WTC11 (cell line): ENCODE measurements at regions not wholly inside any gene's neighbourhood (a gene's known extent, or its start where the extent isn't known, plus 50 kb on each side); places are given as distances from the start of the nearest gene placed in this dataset.

Experiments used
- ATAC-seq: fragments of 200-7000 bp; cut with Tn5 transposase; 2 replicates; pipeline ENCODE4 v1.10.0; 2021; ENCODE audit warnings: mild to moderate bottlenecking, moderate library complexity
- CTCF ChIA-PET: fragments of 300-600 bp; sonication (Branson Sonifier 250); formaldehyde crosslinking; loops from one replicate; lab custom pipeline; 2021; ENCODE audit warnings: antibody characterized with exemption; lab: Charles Lee
- POLR2A ChIA-PET: fragments of 350-600 bp; sonication (Branson Sonifier 250); formaldehyde crosslinking; loops from one replicate; lab custom pipeline; 2021; ENCODE audit warnings: antibody characterized with exemption; lab: Charles Lee
- DNase-seq: peaks from one replicate; pipeline ENCODE4 v3.0.0; 2021; ENCODE audit warnings: low spot score
- H3K27ac Mint-ChIP-seq: 2 replicates; pipeline ENCODE4 v1.8.0; 2021; ENCODE audit warnings: mixed read lengths
- H3K27me3 Mint-ChIP-seq: 2 replicates; pipeline ENCODE4 v1.8.0; 2021; ENCODE audit warnings: low read depth, mild to moderate bottlenecking, moderate library complexity, mixed read lengths
- H3K36me3 Mint-ChIP-seq: 2 replicates; pipeline ENCODE4 v1.8.0; 2021; ENCODE audit warnings: mixed read lengths
- H3K4me1 Mint-ChIP-seq: 2 replicates; pipeline ENCODE4 v1.8.0; 2022; ENCODE audit warnings: mixed read lengths
- H3K4me3 Mint-ChIP-seq: 2 replicates; pipeline ENCODE4 v1.8.0; 2021; ENCODE audit warnings: mild to moderate bottlenecking, moderate library complexity, mixed read lengths
- H3K9me3 Mint-ChIP-seq: 2 replicates; pipeline ENCODE4 v1.8.0; 2021; ENCODE audit warnings: mixed read lengths
- CBFB ChIP-seq: sonication (generic); formaldehyde crosslinking; IDR thresholded peaks from 2 replicates; pipeline ENCODE4 v1.8.1; 2022; ENCODE audit warnings: mild to moderate bottlenecking, low read depth, missing genetic modification reagents
- ELF4 ChIP-seq: sonication (generic); formaldehyde crosslinking; IDR thresholded peaks from 2 replicates; pipeline ENCODE4 v1.8.1; 2022; ENCODE audit warnings: low read depth, mild to moderate bottlenecking, moderate library complexity, missing genetic modification reagents
- FOXK1 ChIP-seq: sonication (generic); formaldehyde crosslinking; IDR thresholded peaks from 2 replicates; pipeline ENCODE4 v1.8.0; 2022; ENCODE audit warnings: mild to moderate bottlenecking, moderate library complexity, missing genetic modification reagents
- FOXP1 ChIP-seq: sonication (generic); formaldehyde crosslinking; IDR thresholded peaks from 2 replicates; pipeline ENCODE4 v1.8.0; 2022; ENCODE audit warnings: missing genetic modification reagents, mild to moderate bottlenecking, moderate library complexity, borderline replicate concordance
- GABPB1 ChIP-seq: sonication (generic); formaldehyde crosslinking; IDR thresholded peaks from 2 replicates; pipeline ENCODE4 v1.8.1; 2023; ENCODE audit warnings: mild to moderate bottlenecking, missing genetic modification reagents
- GRHL2 ChIP-seq: fragments of 250-450 bp; sonication (Bioruptor Pico); IDR thresholded peaks from 2 replicates; pipeline ENCODE4 v1.8.0; 2022; ENCODE audit warnings: mild to moderate bottlenecking, moderate library complexity; ENCODE audit not compliant: insufficient replicate concordance, severe bottlenecking
- GTF2I ChIP-seq: fragments of 250-450 bp; sonication (Bioruptor Pico); conservative IDR thresholded peaks from 2 replicates; pipeline ENCODE4 v1.4.0; 2021; ENCODE audit warnings: mild to moderate bottlenecking
- NR3C1 ChIP-seq: sonication (generic); formaldehyde crosslinking; conservative IDR thresholded peaks from 2 replicates; pipeline ENCODE4 v1.8.1; 2023; ENCODE audit warnings: low read depth, mild to moderate bottlenecking, missing genetic modification reagents
- PRRX2 ChIP-seq: fragments of 250-450 bp; sonication (Bioruptor Pico); IDR thresholded peaks from 2 replicates; pipeline ENCODE4 v1.8.0; 2021; ENCODE audit warnings: mild to moderate bottlenecking
- SMAD4 ChIP-seq: sonication (generic); formaldehyde crosslinking; IDR thresholded peaks from 2 replicates; pipeline ENCODE4 v1.8.0; 2022; ENCODE audit warnings: mild to moderate bottlenecking, missing genetic modification reagents
- TEAD1 ChIP-seq: sonication (generic); formaldehyde crosslinking; IDR thresholded peaks from 2 replicates; pipeline ENCODE4 v1.8.0; 2022; ENCODE audit warnings: mild to moderate bottlenecking, missing genetic modification reagents
- TEAD4 ChIP-seq: sonication (generic); formaldehyde crosslinking; IDR thresholded peaks from 2 replicates; pipeline ENCODE4 v1.8.0; 2022; ENCODE audit warnings: mild to moderate bottlenecking, missing genetic modification reagents
- ZNF232 ChIP-seq: sonication (generic); formaldehyde crosslinking; IDR thresholded peaks from 2 replicates; pipeline ENCODE4 v1.8.0; 2022; ENCODE audit warnings: mild to moderate bottlenecking, missing genetic modification reagents
- ZNF317 ChIP-seq: sonication (generic); formaldehyde crosslinking; IDR thresholded peaks from 2 replicates; pipeline ENCODE4 v1.8.1; 2023; ENCODE audit warnings: low read depth, mild to moderate bottlenecking, moderate library complexity, missing genetic modification reagents, borderline replicate concordance
- TF ChIP-seq, protein P1 (sequence below): sonication (generic); formaldehyde crosslinking; IDR thresholded peaks from 2 replicates; pipeline ENCODE4 v1.8.1; 2022; ENCODE audit warnings: mild to moderate bottlenecking, moderate library complexity, missing genetic modification reagents
- TF ChIP-seq, protein P2 (sequence below): sonication (generic); formaldehyde crosslinking; IDR thresholded peaks from 2 replicates; pipeline ENCODE4 v1.8.1; 2023; ENCODE audit warnings: mild to moderate bottlenecking, missing genetic modification reagents, moderate library complexity
- TF ChIP-seq, protein P3 (sequence below): sonication (generic); formaldehyde crosslinking; IDR thresholded peaks from 2 replicates; pipeline ENCODE4 v1.8.0; 2022; ENCODE audit warnings: mild to moderate bottlenecking, missing genetic modification reagents
- TF ChIP-seq, protein P4 (sequence below): sonication (generic); formaldehyde crosslinking; IDR thresholded peaks from 2 replicates; pipeline ENCODE4 v1.8.0; 2022; ENCODE audit warnings: mild to moderate bottlenecking, missing genetic modification reagents
- TF ChIP-seq, protein P5 (sequence below): sonication (generic); formaldehyde crosslinking; IDR thresholded peaks from 2 replicates; pipeline ENCODE4 v1.8.0; 2023; ENCODE audit warnings: missing genetic modification reagents
- TF ChIP-seq, protein P6 (sequence below): fragments of 250-450 bp; sonication (Bioruptor Pico); IDR thresholded peaks from 2 replicates; pipeline ENCODE4 v1.8.0; 2021; ENCODE audit warnings: mild to moderate bottlenecking
- TF ChIP-seq, protein P7 (sequence below): sonication (generic); formaldehyde crosslinking; IDR thresholded peaks from 2 replicates; pipeline ENCODE4 v1.8.1; 2023; ENCODE audit warnings: mild to moderate bottlenecking, missing genetic modification reagents, borderline replicate concordance
- TF ChIP-seq, protein P8 (sequence below): sonication (generic); formaldehyde crosslinking; conservative IDR thresholded peaks from 2 replicates; pipeline ENCODE4 v1.8.1; 2022; ENCODE audit warnings: mild to moderate bottlenecking, missing genetic modification reagents
- TF ChIP-seq, protein P9 (sequence below): fragments of 250-450 bp; sonication (Bioruptor Pico); IDR thresholded peaks from 2 replicates; pipeline ENCODE4 v1.9.0; 2021; ENCODE audit warnings: mild to moderate bottlenecking

DNA sequence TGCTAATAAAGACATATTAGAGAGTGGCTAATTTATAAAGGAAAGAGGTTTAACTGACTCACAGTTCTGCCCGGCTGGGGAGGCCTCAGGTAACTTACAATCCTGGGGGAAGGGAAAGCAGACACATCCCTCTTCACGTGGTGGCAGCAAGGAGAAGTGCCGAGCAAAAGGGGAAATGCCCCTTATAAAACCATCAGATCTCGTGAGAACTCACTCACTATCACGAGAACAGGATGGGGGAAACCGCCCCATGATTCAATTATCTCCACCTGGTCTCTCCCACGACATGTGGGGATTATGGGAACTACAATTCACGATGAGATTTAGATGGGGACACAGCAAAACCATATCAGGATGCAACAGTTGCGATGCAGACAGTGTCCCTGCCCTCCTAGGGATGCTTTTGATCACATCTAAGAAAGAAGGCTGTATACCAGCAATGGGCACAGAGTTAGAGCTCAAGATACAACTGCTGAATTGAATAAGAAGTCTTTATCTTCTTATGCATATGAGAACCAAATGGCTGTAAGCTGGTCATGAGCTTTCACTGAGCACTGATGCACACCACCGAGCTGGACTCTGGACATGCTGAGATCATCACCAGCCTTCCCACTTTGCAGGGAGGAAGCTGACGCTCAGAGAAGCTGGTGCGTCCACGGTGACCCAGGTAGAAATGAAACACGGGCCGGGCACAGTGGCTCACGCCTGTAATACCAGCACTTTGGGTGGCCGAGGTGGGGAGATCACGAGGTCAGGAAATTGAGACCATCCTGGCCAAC lies 255.2 kb downstream of the MN1 start:
- no peak for DNase-seq
- Mint-ChIP-seq H3K27ac (no peak overlapping the region), H3K9me3 (no peaks in the 10 kb centered on the region), H3K36me3 (no peaks in the 10 kb centered on the region), H3K4me1 (peaks cover 32% of the 10 kb centered on the region)
- POLR2A ChIA-PET = no interaction called here
- CTCF ChIA-PET = no interaction called here
- TF ChIP-seq, protein P1, sequence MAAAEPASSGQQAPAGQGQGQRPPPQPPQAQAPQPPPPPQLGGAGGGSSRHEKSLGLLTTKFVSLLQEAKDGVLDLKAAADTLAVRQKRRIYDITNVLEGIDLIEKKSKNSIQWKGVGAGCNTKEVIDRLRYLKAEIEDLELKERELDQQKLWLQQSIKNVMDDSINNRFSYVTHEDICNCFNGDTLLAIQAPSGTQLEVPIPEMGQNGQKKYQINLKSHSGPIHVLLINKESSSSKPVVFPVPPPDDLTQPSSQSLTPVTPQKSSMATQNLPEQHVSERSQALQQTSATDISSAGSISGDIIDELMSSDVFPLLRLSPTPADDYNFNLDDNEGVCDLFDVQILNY (CRISPR knock-in tag) = no peak
- TF ChIP-seq FOXK1 (no peak), NR3C1 (CRISPR knock-in tag) (no peak), ZNF232 (CRISPR knock-in tag) (no peak), GTF2I (CRISPR knock-in tag) (no peak), ELF4 (CRISPR knock-in tag) (no peak), FOXP1 (CRISPR knock-in tag) (no peak), PRRX2 (no peak), ZNF317 (CRISPR knock-in tag) (no peak)
- TF ChIP-seq, protein P2, sequence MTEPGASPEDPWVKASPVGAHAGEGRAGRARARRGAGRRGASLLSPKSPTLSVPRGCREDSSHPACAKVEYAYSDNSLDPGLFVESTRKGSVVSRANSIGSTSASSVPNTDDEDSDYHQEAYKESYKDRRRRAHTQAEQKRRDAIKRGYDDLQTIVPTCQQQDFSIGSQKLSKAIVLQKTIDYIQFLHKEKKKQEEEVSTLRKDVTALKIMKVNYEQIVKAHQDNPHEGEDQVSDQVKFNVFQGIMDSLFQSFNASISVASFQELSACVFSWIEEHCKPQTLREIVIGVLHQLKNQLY (CRISPR knock-in tag) = no peak
- TF ChIP-seq, protein P3, sequence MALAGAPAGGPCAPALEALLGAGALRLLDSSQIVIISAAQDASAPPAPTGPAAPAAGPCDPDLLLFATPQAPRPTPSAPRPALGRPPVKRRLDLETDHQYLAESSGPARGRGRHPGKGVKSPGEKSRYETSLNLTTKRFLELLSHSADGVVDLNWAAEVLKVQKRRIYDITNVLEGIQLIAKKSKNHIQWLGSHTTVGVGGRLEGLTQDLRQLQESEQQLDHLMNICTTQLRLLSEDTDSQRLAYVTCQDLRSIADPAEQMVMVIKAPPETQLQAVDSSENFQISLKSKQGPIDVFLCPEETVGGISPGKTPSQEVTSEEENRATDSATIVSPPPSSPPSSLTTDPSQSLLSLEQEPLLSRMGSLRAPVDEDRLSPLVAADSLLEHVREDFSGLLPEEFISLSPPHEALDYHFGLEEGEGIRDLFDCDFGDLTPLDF = no peak
- TF ChIP-seq, protein P4, sequence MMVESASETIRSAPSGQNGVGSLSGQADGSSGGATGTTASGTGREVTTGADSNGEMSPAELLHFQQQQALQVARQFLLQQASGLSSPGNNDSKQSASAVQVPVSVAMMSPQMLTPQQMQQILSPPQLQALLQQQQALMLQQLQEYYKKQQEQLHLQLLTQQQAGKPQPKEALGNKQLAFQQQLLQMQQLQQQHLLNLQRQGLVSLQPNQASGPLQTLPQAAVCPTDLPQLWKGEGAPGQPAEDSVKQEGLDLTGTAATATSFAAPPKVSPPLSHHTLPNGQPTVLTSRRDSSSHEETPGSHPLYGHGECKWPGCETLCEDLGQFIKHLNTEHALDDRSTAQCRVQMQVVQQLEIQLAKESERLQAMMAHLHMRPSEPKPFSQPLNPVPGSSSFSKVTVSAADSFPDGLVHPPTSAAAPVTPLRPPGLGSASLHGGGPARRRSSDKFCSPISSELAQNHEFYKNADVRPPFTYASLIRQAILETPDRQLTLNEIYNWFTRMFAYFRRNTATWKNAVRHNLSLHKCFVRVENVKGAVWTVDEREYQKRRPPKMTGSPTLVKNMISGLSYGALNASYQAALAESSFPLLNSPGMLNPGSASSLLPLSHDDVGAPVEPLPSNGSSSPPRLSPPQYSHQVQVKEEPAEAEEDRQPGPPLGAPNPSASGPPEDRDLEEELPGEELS (CRISPR knock-in tag) = no peak
- TF ChIP-seq, protein P5, sequence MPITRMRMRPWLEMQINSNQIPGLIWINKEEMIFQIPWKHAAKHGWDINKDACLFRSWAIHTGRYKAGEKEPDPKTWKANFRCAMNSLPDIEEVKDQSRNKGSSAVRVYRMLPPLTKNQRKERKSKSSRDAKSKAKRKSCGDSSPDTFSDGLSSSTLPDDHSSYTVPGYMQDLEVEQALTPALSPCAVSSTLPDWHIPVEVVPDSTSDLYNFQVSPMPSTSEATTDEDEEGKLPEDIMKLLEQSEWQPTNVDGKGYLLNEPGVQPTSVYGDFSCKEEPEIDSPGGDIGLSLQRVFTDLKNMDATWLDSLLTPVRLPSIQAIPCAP = no peak
- TF ChIP-seq, protein P6, sequence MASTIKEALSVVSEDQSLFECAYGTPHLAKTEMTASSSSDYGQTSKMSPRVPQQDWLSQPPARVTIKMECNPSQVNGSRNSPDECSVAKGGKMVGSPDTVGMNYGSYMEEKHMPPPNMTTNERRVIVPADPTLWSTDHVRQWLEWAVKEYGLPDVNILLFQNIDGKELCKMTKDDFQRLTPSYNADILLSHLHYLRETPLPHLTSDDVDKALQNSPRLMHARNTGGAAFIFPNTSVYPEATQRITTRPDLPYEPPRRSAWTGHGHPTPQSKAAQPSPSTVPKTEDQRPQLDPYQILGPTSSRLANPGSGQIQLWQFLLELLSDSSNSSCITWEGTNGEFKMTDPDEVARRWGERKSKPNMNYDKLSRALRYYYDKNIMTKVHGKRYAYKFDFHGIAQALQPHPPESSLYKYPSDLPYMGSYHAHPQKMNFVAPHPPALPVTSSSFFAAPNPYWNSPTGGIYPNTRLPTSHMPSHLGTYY = no peak
- TF ChIP-seq, all 79 proteins: peak for 0
- ATAC-seq = no peak
- Mint-ChIP-seq H3K27me3 (no peaks in the 10 kb centered on the region), H3K4me3 (no peak overlapping the region)

DNA sequence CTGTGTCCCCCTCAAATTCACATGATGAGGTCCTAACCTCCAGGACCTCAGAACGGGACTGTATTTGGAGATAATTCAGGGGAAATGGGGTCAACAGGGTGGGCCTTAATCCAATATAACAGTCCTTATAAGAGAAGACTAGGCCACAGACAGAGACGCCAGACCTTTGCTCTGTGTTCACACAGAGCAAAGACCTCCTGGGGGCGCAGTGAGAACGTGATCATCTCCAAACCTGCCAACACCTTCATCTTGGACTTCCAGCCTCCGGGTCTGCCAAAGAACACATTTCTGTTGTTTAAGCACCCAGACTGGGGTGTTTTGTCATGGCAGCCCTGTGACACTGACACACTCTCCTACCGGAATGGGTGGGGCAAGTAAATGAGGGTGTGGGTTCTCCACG lies 250.2 kb downstream of the MN1 start:
- ChIA-PET POLR2A (no interaction called here), CTCF (interaction anchor here (0.5 kb wide), 1 partner anchor 157 kb away, joined by 3 read pairs; no protein-coding TSS in a partner anchor)
- ATAC-seq = no peak
- Mint-ChIP-seq H3K4me1 (peaks cover 28% of the 10 kb centered on the region), H3K4me3 (no peak overlapping the region), H3K9me3 (peaks cover 11% of the 10 kb centered on the region), H3K27me3 (no peaks in the 10 kb centered on the region), H3K36me3 (no peaks in the 10 kb centered on the region), H3K27ac (no peak overlapping the region)
- no peak for DNase-seq
- TF ChIP-seq, protein P7, sequence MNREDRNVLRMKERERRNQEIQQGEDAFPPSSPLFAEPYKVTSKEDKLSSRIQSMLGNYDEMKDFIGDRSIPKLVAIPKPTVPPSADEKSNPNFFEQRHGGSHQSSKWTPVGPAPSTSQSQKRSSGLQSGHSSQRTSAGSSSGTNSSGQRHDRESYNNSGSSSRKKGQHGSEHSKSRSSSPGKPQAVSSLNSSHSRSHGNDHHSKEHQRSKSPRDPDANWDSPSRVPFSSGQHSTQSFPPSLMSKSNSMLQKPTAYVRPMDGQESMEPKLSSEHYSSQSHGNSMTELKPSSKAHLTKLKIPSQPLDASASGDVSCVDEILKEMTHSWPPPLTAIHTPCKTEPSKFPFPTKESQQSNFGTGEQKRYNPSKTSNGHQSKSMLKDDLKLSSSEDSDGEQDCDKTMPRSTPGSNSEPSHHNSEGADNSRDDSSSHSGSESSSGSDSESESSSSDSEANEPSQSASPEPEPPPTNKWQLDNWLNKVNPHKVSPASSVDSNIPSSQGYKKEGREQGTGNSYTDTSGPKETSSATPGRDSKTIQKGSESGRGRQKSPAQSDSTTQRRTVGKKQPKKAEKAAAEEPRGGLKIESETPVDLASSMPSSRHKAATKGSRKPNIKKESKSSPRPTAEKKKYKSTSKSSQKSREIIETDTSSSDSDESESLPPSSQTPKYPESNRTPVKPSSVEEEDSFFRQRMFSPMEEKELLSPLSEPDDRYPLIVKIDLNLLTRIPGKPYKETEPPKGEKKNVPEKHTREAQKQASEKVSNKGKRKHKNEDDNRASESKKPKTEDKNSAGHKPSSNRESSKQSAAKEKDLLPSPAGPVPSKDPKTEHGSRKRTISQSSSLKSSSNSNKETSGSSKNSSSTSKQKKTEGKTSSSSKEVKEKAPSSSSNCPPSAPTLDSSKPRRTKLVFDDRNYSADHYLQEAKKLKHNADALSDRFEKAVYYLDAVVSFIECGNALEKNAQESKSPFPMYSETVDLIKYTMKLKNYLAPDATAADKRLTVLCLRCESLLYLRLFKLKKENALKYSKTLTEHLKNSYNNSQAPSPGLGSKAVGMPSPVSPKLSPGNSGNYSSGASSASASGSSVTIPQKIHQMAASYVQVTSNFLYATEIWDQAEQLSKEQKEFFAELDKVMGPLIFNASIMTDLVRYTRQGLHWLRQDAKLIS (CRISPR knock-in tag) = no peak
- no peak for TF ChIP-seq TEAD4 (CRISPR knock-in tag)
- TF ChIP-seq SMAD4 (CRISPR knock-in tag) = no peak
- TF ChIP-seq, protein P8, sequence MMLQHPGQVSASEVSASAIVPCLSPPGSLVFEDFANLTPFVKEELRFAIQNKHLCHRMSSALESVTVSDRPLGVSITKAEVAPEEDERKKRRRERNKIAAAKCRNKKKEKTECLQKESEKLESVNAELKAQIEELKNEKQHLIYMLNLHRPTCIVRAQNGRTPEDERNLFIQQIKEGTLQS (CRISPR knock-in tag) = no peak
- no peak for TF ChIP-seq TEAD1
- TF ChIP-seq, protein P9, sequence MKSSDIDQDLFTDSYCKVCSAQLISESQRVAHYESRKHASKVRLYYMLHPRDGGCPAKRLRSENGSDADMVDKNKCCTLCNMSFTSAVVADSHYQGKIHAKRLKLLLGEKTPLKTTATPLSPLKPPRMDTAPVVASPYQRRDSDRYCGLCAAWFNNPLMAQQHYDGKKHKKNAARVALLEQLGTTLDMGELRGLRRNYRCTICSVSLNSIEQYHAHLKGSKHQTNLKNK (CRISPR knock-in tag) = no peak
- TF ChIP-seq GRHL2 (CRISPR knock-in tag) = no peak
- no peak for TF ChIP-seq GABPB1
- TF ChIP-seq CBFB (CRISPR knock-in tag) = no peak
